Activated B cell treated with CpG ODN at 0.5 μM for 24 hours (primary cell): ENCODE measurements at regions not wholly inside any gene's neighbourhood (a gene's known extent, or its start where the extent isn't known, plus 50 kb on each side); places are given as distances from the start of the nearest gene placed in this dataset.

Source experiments
- ATAC-seq: fragments of 200-7000 bp; cut with Tn5 transposase; one replicate; pipeline ENCODE4 v1.10.0; 2021; ENCODE audit warnings: low read depth, mild to moderate bottlenecking, moderate library complexity
- CTCF ChIA-PET: fragments of 350-600 bp; sonication (Branson Sonifier 250); formaldehyde crosslinking; loops from one replicate; lab custom pipeline; 2021; ENCODE audit warnings: antibody characterized with exemption; lab: Charles Lee
- POLR2A ChIA-PET: fragments of 350-600 bp; sonication (Branson Sonifier 250); formaldehyde crosslinking; loops from one replicate; lab custom pipeline; 2021; ENCODE audit warnings: antibody characterized with exemption; lab: Charles Lee
- DNase-seq: peaks from one replicate; pipeline ENCODE4 v3.0.0; 2022
- H3K27ac Mint-ChIP-seq: one replicate; pipeline ENCODE4 v1.8.0; 2020; ENCODE audit warnings: mixed read lengths
- H3K27me3 Mint-ChIP-seq: one replicate; pipeline ENCODE4 v1.8.0; 2021; ENCODE audit warnings: mixed read lengths
- H3K36me3 Mint-ChIP-seq: one replicate; pipeline ENCODE4 v1.8.0; 2021; ENCODE audit warnings: low read depth, mixed read lengths
- H3K4me1 Mint-ChIP-seq: one replicate; pipeline ENCODE4 v1.8.0; 2021; ENCODE audit warnings: mixed read lengths
- H3K4me3 Mint-ChIP-seq: one replicate; pipeline ENCODE4 v1.8.0; 2020; ENCODE audit warnings: mild to moderate bottlenecking, mixed read lengths
- H3K9me3 Mint-ChIP-seq: one replicate; pipeline ENCODE4 v1.8.0; 2020; ENCODE audit warnings: mixed read lengths
- CTCF ChIP-seq: fragments of 200-600 bp; IDR thresholded peaks from one replicate; pipeline ENCODE4 v1.8.0; 2022; ENCODE audit warnings: antibody characterized with exemption, mild to moderate bottlenecking
- intact Hi-C: fragments of 100-400 bp; cut with micrococcal nuclease; formaldehyde crosslinking; loops from one replicate; pipeline ENCODE4 v1.15.1; 2024

- H3K27ac Mint-ChIP-seq: no peak overlapping the region
- H3K27me3 Mint-ChIP-seq: no peaks in the 10 kb centered on the region
- H3K4me1 Mint-ChIP-seq: no peaks in the 10 kb centered on the region
- intact Hi-C loops: no loop called here
- POLR2A ChIA-PET: no interaction called here
- TF ChIP-seq CTCF: no peak
- DNase-seq (no peak), ATAC-seq (no peak)
- no peak overlapping the region for H3K4me3 Mint-ChIP-seq
- CTCF ChIA-PET: no interaction called here
- H3K9me3 Mint-ChIP-seq: no peaks in the 10 kb centered on the region
- no peaks in the 10 kb centered on the region for H3K36me3 Mint-ChIP-seq
Measured at GRCh38 chr2:21270708-21271122, 146.9 kb downstream of the TDRD15 start.

DNA sequence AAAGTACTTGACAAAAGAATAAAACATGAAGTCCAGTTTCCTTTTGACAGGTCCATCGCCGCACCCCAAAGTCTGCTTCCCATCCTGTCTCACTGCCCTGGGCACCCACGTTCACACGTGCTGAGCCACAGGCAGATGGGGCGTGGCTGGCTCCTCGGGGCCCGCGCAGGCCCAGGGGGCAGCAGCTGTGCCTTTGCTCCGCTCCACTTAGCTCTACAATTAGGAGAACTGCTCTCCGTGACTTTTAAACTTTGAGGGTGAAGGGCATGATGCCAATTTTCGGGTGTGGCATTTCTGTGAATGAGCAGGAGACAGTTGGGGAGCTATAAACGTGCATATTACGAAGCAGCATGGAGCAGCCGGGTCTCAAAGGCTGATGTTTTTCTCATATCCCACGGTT lies 152.4 kb downstream of the TDRD15 start:
- ATAC-seq (no peak), DNase-seq (no peak)
- Mint-ChIP-seq H3K36me3 (no peaks in the 10 kb centered on the region), H3K4me3 (no peak overlapping the region), H3K27me3 (no peaks in the 10 kb centered on the region), H3K27ac (no peak overlapping the region), H3K4me1 (no peaks in the 10 kb centered on the region), H3K9me3 (no peaks in the 10 kb centered on the region)
- no peak for TF ChIP-seq CTCF
- ChIA-PET POLR2A (no interaction called here), CTCF (no interaction called here)
- intact Hi-C loops: no loop called here

GRCh38 chr2:21277068-21278056 lies 153.6 kb downstream of the TDRD15 start:
- Mint-ChIP-seq H3K27ac (no peak overlapping the region), H3K9me3 (no peaks in the 10 kb centered on the region), H3K36me3 (no peaks in the 10 kb centered on the region), H3K4me1 (no peaks in the 10 kb centered on the region), H3K27me3 (no peaks in the 10 kb centered on the region), H3K4me3 (no peak overlapping the region)
- POLR2A ChIA-PET: no interaction called here
- ATAC-seq (no peak), DNase-seq (no peak)
- CTCF ChIA-PET: no interaction called here
- intact Hi-C loops: no loop called here
- no peak for TF ChIP-seq CTCF

- TF ChIP-seq CTCF: no peak
- ChIA-PET CTCF (no interaction called here), POLR2A (no interaction called here)
- no peaks in the 10 kb centered on the region for H3K4me1 Mint-ChIP-seq
- H3K36me3 Mint-ChIP-seq: no peaks in the 10 kb centered on the region
- H3K9me3 Mint-ChIP-seq: no peaks in the 10 kb centered on the region
- no peaks in the 10 kb centered on the region for H3K27me3 Mint-ChIP-seq
- H3K27ac Mint-ChIP-seq: no peak overlapping the region
- no peak overlapping the region for H3K4me3 Mint-ChIP-seq
- ATAC-seq: no peak
- intact Hi-C loops: no loop called here
- DNase-seq: no peak
Measured at GRCh38 chr2:21279525-21279924, 155.8 kb downstream of the TDRD15 start.

GRCh38 chr2:21280793-21281192 lies 157.0 kb downstream of the TDRD15 start:
- no peaks in the 10 kb centered on the region for H3K36me3 Mint-ChIP-seq
- no peak overlapping the region for H3K4me3 Mint-ChIP-seq
- no peak for ATAC-seq
- ChIA-PET POLR2A (no interaction called here), CTCF (no interaction called here)
- no peak for DNase-seq
- intact Hi-C loops: no loop called here
- H3K9me3 Mint-ChIP-seq: no peaks in the 10 kb centered on the region
- no peaks in the 10 kb centered on the region for H3K27me3 Mint-ChIP-seq
- no peak overlapping the region for H3K27ac Mint-ChIP-seq
- TF ChIP-seq CTCF: no peak
- H3K4me1 Mint-ChIP-seq: no peaks in the 10 kb centered on the region
